Spleen (tissue), 11 donors: ENCODE measurements at regions not wholly inside any gene's neighbourhood (a gene's known extent, or its start where the extent isn't known, plus 50 kb on each side); places are given as distances from the start of the nearest gene placed in this dataset.
"Not testable (repeated sequence)": the region's sequence is repeated elsewhere in the genome, so short reads cannot be mapped to it uniquely, and the experiment has no call there.

ENCODE experiments used
- DNase-seq: peaks from one replicate; pipeline ENCODE4 v3.0.0-alpha.2; 2020
- H3K27ac ChIP-seq, 8 donors: fragments of 200-600 bp; sonication (generic) in 7 of 8; 1 replicate in 4 of 8; 2 replicates in 4 of 8; pipeline versions ENCODE4 v1.5.0 to v1.8.0; 2016 to 2021; ENCODE audit warnings: inconsistent platforms in 4 of 8, mild to moderate bottlenecking in 4 of 8, moderate library complexity in 1 of 8
- H3K27me3 ChIP-seq, 7 donors: fragments of 200-600 bp; sonication (generic) in 6 of 7; replicated peaks in 1 of 7; 1 replicate in 4 of 7; 2 replicates in 3 of 7; pipeline versions ENCODE4 v1.5.0 to v1.8.0; 2016 to 2021; ENCODE audit warnings: inconsistent platforms in 3 of 7, mild to moderate bottlenecking in 1 of 7
- H3K36me3 ChIP-seq, 6 donors: fragments of 200-600 bp; sonication (generic) in 5 of 6; 1 replicate in 4 of 6; 2 replicates in 2 of 6; pipeline versions ENCODE4 v1.5.0 to v1.8.0; 2016 to 2021; ENCODE audit warnings: inconsistent platforms in 2 of 6
- H3K4me1 ChIP-seq, 6 donors: fragments of 200-600 bp; sonication (generic) in 5 of 6; 1 replicate in 3 of 6; 2 replicates in 3 of 6; pipeline versions ENCODE4 v1.5.0 to v1.8.0; 2016 to 2021; ENCODE audit warnings: inconsistent platforms in 3 of 6
- H3K4me3 ChIP-seq, 8 donors: fragments of 200-600 bp; sonication (generic) in 7 of 8; 1 replicate in 4 of 8; 2 replicates in 4 of 8; pipeline versions ENCODE4 v1.5.0 to v1.8.0; 2016 to 2021; ENCODE audit warnings: inconsistent platforms in 4 of 8, mild to moderate bottlenecking in 4 of 8, moderate library complexity in 2 of 8
- H3K9me3 ChIP-seq, 8 donors: fragments of 200-600 bp; sonication (generic) in 7 of 8; 1 replicate in 4 of 8; 2 replicates in 4 of 8; pipeline versions ENCODE4 v1.5.0 to v1.8.0; 2016 to 2021; ENCODE audit warnings: inconsistent platforms in 4 of 8
- CTCF ChIP-seq, 11 experiments: fragments of 200-600 bp in 7 of 11; fragments of 450-650 bp in 4 of 11; sonication (generic) in 4 of 11; IDR thresholded peaks in 8 of 11; conservative IDR thresholded peaks in 3 of 11; 1 replicate in 7 of 11; 2 replicates in 4 of 11; pipeline versions ENCODE4 v1.4.0 to v1.8.0; 2016 to 2021; ENCODE audit warnings: antibody characterized with exemption in 11 of 11, inconsistent platforms in 4 of 11, mild to moderate bottlenecking in 1 of 11
- POLR2A ChIP-seq, 3 donors: fragments of 450-650 bp; IDR thresholded peaks; one replicate each; pipeline ENCODE4 v1.5.1; 2017; ENCODE audit warnings: antibody characterized with exemption in 3 of 3, mild to moderate bottlenecking in 1 of 3
- POLR2AphosphoS5 ChIP-seq, 3 donors: sonication (generic); formaldehyde crosslinking; IDR thresholded peaks; one replicate each; pipeline ENCODE4 v1.5.1; 2017; ENCODE audit warnings: antibody characterized with exemption in 3 of 3
- WGBS, 5 donors: extraction: QIAGEN DNeasy Blood & Tissue Kit in 3 of 5; methylation state at CpG; one replicate each; pipeline versions ENCODE4 v1.1.5 to v1.1.7; 2013 to 2018; 5-methylcytosine and 5-hydroxymethylcytosine counted together
- intact Hi-C: fragments of 100-400 bp; cut with DNase I; formaldehyde crosslinking; loops from one replicate; pipeline ENCODE4 v1.15.0; 2023; ENCODE audit warnings: low total_unique reads
- donor health status: healthy with polysubstance abuse.
- donor health status: DM: no; HTN: no; CAD: no; lungs with moderate emphysema.
- donor health status: DM: no; HTN: no; CAD: no.
- donor health status: Bipolar disorder and iron deficiency.
- donor health status: healthy.
- donor health status: DM: no; HTN: no; CAD: no.
- donor health status: DM: yes; HTN: yes; CAD: no.

- no peak for DNase-seq
- intact Hi-C loops = no loop called here
These were observed 661.1 kb upstream of the ANKRD30A start for GRCh38 chr10:36464291-36464690.

GRCh38 chr10:36463390-36463789 lies 662.0 kb upstream of the ANKRD30A start:
- H3K9me3 ChIP-seq = peaks cover 0 to 24% (median 11%) of the 10 kb centered on the region in 8 donors
- intact Hi-C loops = no loop called here
- no peaks in the 10 kb centered on the region for H3K36me3 ChIP-seq
- H3K4me1 ChIP-seq = no peaks in the 10 kb centered on the region
- no peak for DNase-seq
- H3K4me3 ChIP-seq = no peak overlapping the region
- no peak overlapping the region for H3K27ac ChIP-seq
- H3K27me3 ChIP-seq = no peaks in the 10 kb centered on the region
- WGBS, 5 donors = 53 to 76% (median 64%) methylated on average over 2 of the region's 2 CpGs
- TF ChIP-seq POLR2A (IDR thresholded peaks at IDR 0.05) = no peak
- no peak for TF ChIP-seq CTCF (IDR thresholded peaks at IDR 0.05 in 8 of 11, conservative IDR thresholded peaks at IDR 0.05 in 3 of 11)
- no peak for TF ChIP-seq POLR2AphosphoS5 (IDR thresholded peaks at IDR 0.05)

More at GRCh38 chr10:36464291-36464690, 661.1 kb upstream of the ANKRD30A start:
- Histone ChIP-seq H3K4me3 (no peak overlapping the region), H3K27me3 (no peaks in the 10 kb centered on the region), H3K4me1 (no peaks in the 10 kb centered on the region), H3K27ac (no peak overlapping the region), H3K9me3 (peaks cover 0 to 16% (median 3%) of the 10 kb centered on the region in 8 donors), H3K36me3 (no peaks in the 10 kb centered on the region)
- 36 to 76% (median 63%) methylated on average over 1 of the region's 1 CpG for WGBS, 5 donors
- TF ChIP-seq CTCF (IDR thresholded peaks at IDR 0.05 in 8 of 11, conservative IDR thresholded peaks at IDR 0.05 in 3 of 11) = no peak
- TF ChIP-seq POLR2AphosphoS5 (IDR thresholded peaks at IDR 0.05) = no peak
- TF ChIP-seq POLR2A (IDR thresholded peaks at IDR 0.05) = no peak

DNA sequence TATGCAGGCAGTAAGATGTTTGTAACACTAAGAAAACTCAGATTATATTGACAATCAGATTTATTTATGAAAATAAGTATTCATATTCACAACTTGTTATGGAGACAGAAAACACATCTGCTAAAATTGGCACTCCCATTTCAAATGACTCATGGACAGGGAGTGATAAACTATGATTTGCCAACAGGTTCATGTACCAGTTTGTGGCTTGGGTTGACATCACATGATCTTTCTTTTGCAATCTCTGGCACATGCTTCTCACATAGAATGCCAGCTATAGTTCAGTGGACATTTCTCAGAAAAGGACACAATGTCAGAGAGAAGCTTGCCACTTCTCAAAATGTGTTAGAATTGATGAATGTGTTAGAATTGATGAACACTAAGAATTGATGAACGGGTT lies 663.2 kb upstream of the ANKRD30A start:
- H3K27ac ChIP-seq = no peak overlapping the region
- intact Hi-C loops = no loop called here
- no peaks in the 10 kb centered on the region for H3K36me3 ChIP-seq
- TF ChIP-seq CTCF (IDR thresholded peaks at IDR 0.05 in 8 of 11, conservative IDR thresholded peaks at IDR 0.05 in 3 of 11) (no peak), POLR2A (IDR thresholded peaks at IDR 0.05) (no peak), POLR2AphosphoS5 (IDR thresholded peaks at IDR 0.05) (no peak)
- H3K4me3 ChIP-seq = no peak overlapping the region
- peaks cover 0 to 36% (median 22%) of the 10 kb centered on the region in 8 donors for H3K9me3 ChIP-seq
- WGBS, 5 donors = 70 to 95% (median 83%) methylated on average over 1 of the region's 1 CpG
- DNase-seq = no peak
- H3K27me3 ChIP-seq = no peaks in the 10 kb centered on the region
- no peaks in the 10 kb centered on the region for H3K4me1 ChIP-seq

DNA sequence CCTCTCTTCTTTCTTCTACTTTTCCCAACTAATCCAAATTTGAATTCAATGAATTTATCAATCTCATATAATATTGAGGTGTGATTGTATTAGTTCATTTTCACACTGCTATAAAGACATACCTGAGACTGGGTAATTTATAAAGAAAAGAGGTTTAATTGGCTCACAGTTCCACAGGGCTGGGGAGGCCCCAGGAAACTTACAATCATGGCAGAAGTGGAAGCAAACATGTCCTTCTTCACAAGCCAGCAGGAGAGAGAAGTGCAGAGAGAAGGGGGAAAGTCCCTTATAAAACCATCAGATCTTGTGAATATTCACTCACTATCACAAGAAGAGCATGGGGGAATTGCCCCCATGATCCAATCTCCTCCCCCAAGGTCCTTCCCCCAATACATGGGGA lies 667.0 kb upstream of the ANKRD30A start:
- H3K36me3 ChIP-seq, DNase-seq, H3K27me3 ChIP-seq, intact Hi-C loops, H3K27ac ChIP-seq, H3K4me1 ChIP-seq, H3K4me3 ChIP-seq: not testable (repeated sequence)
- peaks cover 0 to 44% (median 30%) of the 10 kb centered on the region in 8 donors for H3K9me3 ChIP-seq

DNA sequence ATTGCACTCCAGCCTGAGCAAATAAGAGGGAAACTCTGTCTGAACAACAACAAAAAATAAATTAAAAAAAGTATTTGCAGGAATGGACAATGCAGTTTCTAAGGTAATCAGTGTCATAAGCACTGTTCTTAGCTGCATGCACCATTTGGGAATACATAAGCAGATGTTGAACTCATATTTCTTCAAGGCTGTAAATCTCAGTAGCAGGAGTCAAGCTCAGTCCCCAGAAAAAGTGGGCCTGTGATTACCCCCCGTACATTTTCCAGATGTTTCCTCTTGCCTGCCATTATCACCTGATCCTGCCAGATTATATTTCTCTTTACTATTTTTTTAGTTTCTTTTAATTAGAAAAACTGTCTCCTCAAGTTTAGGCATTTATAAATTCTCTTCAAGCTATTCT lies 667.6 kb upstream of the ANKRD30A start:
- 39 to 52% (median 47%) methylated on average over 1 of the region's 1 CpG for WGBS, 5 donors
- Histone ChIP-seq H3K4me1 (no peaks in the 10 kb centered on the region), H3K27me3 (no peaks in the 10 kb centered on the region), H3K27ac (no peak overlapping the region), H3K4me3 (no peak overlapping the region), H3K9me3 (peaks cover 0 to 44% (median 30%) of the 10 kb centered on the region in 8 donors), H3K36me3 (no peaks in the 10 kb centered on the region)
- TF ChIP-seq POLR2AphosphoS5 (IDR thresholded peaks at IDR 0.05) = no peak
- no peak for TF ChIP-seq POLR2A (IDR thresholded peaks at IDR 0.05)
- no peak for TF ChIP-seq CTCF (IDR thresholded peaks at IDR 0.05 in 8 of 11, conservative IDR thresholded peaks at IDR 0.05 in 3 of 11)
- intact Hi-C loops = no loop called here
- no peak for DNase-seq
